ENCODE measurements at regions not wholly inside any gene's neighbourhood (a gene's known extent, or its start where the extent isn't known, plus 50 kb on each side); places are given as distances from the start of the nearest gene placed in this dataset.
"Not testable (repeated sequence)": the region's sequence is repeated elsewhere in the genome, so short reads cannot be mapped to it uniquely, and the experiment has no call there.

DNA sequence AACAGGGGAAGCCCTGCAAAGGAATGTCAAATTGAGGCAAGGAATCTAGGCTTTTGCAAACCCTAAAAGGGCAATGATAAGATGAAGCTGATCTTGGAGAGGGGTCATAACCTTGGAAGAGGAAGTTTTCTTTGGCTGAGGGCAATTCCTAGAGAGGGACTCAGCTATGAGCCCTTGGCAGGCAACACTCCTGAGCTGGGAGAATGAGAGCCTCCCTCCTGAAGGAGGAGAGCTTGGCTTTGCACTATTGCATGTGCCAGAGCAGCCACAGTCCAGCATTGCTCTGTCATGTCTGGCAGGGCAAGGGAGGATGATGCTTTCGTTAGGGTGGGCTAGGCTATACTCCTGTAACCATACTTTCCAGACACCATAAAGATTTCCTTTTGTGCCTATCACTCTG, 299.4 kb upstream of the NPSR1 start:
- H3K36me3 Mint-ChIP-seq (ENCODE audit: low read depth); POLR2A ChIA-PET; H3K27me3 Mint-ChIP-seq; CTCF ChIA-PET; H3K9me3 Mint-ChIP-seq; H3K27ac Mint-ChIP-seq; H3K4me1 Mint-ChIP-seq; DNase-seq; H3K4me3 Mint-ChIP-seq: not testable (repeated sequence)

DNA sequence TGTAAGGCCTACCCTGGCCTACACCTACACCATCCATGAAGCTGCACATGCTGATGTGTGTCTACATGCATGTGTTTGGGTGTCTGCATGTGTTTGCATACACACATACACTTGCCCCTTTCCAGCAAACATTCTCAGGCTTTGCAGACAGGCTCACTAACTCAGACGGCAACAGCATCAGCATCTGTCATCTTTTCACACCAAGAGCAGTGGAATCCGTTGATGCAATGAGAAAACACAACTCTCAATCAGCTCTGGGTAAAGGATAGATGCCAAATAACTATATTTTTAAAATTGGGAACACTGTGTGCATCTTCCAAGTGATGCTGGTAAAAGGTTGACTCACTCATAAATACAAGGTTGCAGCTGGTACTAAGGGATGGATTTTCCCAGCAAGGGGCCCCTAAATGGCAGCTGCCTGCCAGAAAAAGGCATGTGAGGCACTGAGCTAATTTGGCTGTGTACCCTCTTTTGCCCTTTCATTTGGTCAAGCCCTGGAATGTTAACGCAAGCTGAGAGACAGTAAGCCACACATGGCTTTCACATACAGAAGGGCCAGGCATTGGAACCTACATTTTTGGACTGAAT, 296.3 kb upstream of the NPSR1 start:
- no peak overlapping the region for H3K27ac Mint-ChIP-seq
- ChIA-PET CTCF (no interaction called here), POLR2A (no interaction called here)
- H3K36me3 Mint-ChIP-seq (ENCODE audit: low read depth) = no peaks in the 10 kb centered on the region
- no peaks in the 10 kb centered on the region for H3K27me3 Mint-ChIP-seq
- no peak overlapping the region for H3K4me3 Mint-ChIP-seq
- DNase-seq = no peak
- no peaks in the 10 kb centered on the region for H3K4me1 Mint-ChIP-seq
- H3K9me3 Mint-ChIP-seq = no peaks in the 10 kb centered on the region

GRCh38 chr7:34362621-34363020, 295.4 kb upstream of the NPSR1 start:
- H3K36me3 Mint-ChIP-seq (ENCODE audit: low read depth) = no peaks in the 10 kb centered on the region
- H3K27me3 Mint-ChIP-seq = no peaks in the 10 kb centered on the region
- no peak overlapping the region for H3K4me3 Mint-ChIP-seq
- no peaks in the 10 kb centered on the region for H3K9me3 Mint-ChIP-seq
- ChIA-PET CTCF (no interaction called here), POLR2A (no interaction called here)
- H3K4me1 Mint-ChIP-seq = no peaks in the 10 kb centered on the region
- no peak for DNase-seq
- H3K27ac Mint-ChIP-seq = no peak overlapping the region

GRCh38 chr7:34364130-34364529, 293.9 kb upstream of the NPSR1 start:
- H3K4me1 Mint-ChIP-seq = no peaks in the 10 kb centered on the region
- CTCF ChIA-PET = no interaction called here
- no peak overlapping the region for H3K4me3 Mint-ChIP-seq
- H3K27ac Mint-ChIP-seq = no peak overlapping the region
- POLR2A ChIA-PET = no interaction called here
- no peak for DNase-seq
- H3K36me3 Mint-ChIP-seq (ENCODE audit: low read depth) = no peaks in the 10 kb centered on the region
- no peaks in the 10 kb centered on the region for H3K9me3 Mint-ChIP-seq
- no peaks in the 10 kb centered on the region for H3K27me3 Mint-ChIP-seq

- H3K4me3 Mint-ChIP-seq = no peak overlapping the region
- no peaks in the 10 kb centered on the region for H3K36me3 Mint-ChIP-seq (ENCODE audit: low read depth)
- POLR2A ChIA-PET = no interaction called here
- H3K27ac Mint-ChIP-seq = no peak overlapping the region
- no peaks in the 10 kb centered on the region for H3K27me3 Mint-ChIP-seq
- H3K4me1 Mint-ChIP-seq = no peaks in the 10 kb centered on the region
- no peak for DNase-seq
- H3K9me3 Mint-ChIP-seq = no peaks in the 10 kb centered on the region
- CTCF ChIA-PET = no interaction called here
Observed at GRCh38 chr7:34365011-34365410, 293.0 kb upstream of the NPSR1 start.

GRCh38 chr7:34365611-34366010, 292.4 kb upstream of the NPSR1 start:
- Mint-ChIP-seq H3K27ac (no peak overlapping the region), H3K9me3 (no peaks in the 10 kb centered on the region), H3K4me3 (no peak overlapping the region), H3K36me3 (ENCODE audit: low read depth) (no peaks in the 10 kb centered on the region), H3K4me1 (no peaks in the 10 kb centered on the region), H3K27me3 (no peaks in the 10 kb centered on the region)
- CTCF ChIA-PET = no interaction called here
- no peak for DNase-seq
- POLR2A ChIA-PET = no interaction called here

- Mint-ChIP-seq H3K36me3 (ENCODE audit: low read depth) (no peaks in the 10 kb centered on the region), H3K4me1 (no peaks in the 10 kb centered on the region), H3K27me3 (no peaks in the 10 kb centered on the region), H3K9me3 (no peaks in the 10 kb centered on the region), H3K4me3 (no peak overlapping the region), H3K27ac (no peak overlapping the region)
- ChIA-PET POLR2A (no interaction called here), CTCF (no interaction called here)
- DNase-seq = no peak
Observed at GRCh38 chr7:34371922-34372321, 286.1 kb upstream of the NPSR1 start.

GRCh38 chr7:34373940-34374339, 284.1 kb upstream of the NPSR1 start:
- Mint-ChIP-seq H3K9me3 (no peaks in the 10 kb centered on the region), H3K4me3 (no peak overlapping the region)
- CTCF ChIA-PET = no interaction called here

GRCh38 chr7:34382166-34382893, 275.7 kb upstream of the NPSR1 start:
- Mint-ChIP-seq H3K4me3 (no peak overlapping the region), H3K27ac (no peak overlapping the region), H3K36me3 (ENCODE audit: low read depth) (no peaks in the 10 kb centered on the region), H3K27me3 (no peaks in the 10 kb centered on the region), H3K4me1 (no peaks in the 10 kb centered on the region), H3K9me3 (peaks cover 17% of the 10 kb centered on the region)
- no peak for DNase-seq
- ChIA-PET POLR2A (no interaction called here), CTCF (no interaction called here)

More at GRCh38 chr7:34373940-34374339, 284.1 kb upstream of the NPSR1 start:
- Mint-ChIP-seq H3K27me3 (no peaks in the 10 kb centered on the region), H3K4me1 (no peaks in the 10 kb centered on the region), H3K27ac (no peak overlapping the region), H3K36me3 (ENCODE audit: low read depth) (no peaks in the 10 kb centered on the region)
- POLR2A ChIA-PET = no interaction called here
- DNase-seq = no peak

- DNase-seq = no peak
- no peaks in the 10 kb centered on the region for H3K4me1 Mint-ChIP-seq
- ChIA-PET POLR2A (no interaction called here), CTCF (interaction anchor here (1.1 kb wide), 1 partner anchor 64 kb away, joined by 3 read pairs; no protein-coding TSS in a partner anchor)
- H3K4me3 Mint-ChIP-seq = no peak overlapping the region
- peaks cover 17% of the 10 kb centered on the region for H3K9me3 Mint-ChIP-seq
- H3K27me3 Mint-ChIP-seq = no peaks in the 10 kb centered on the region
- no peaks in the 10 kb centered on the region for H3K36me3 Mint-ChIP-seq (ENCODE audit: low read depth)
- H3K27ac Mint-ChIP-seq = no peak overlapping the region
Observed at GRCh38 chr7:34385384-34385783, 272.6 kb upstream of the NPSR1 start.

- Mint-ChIP-seq H3K4me3 (no peak overlapping the region), H3K27me3 (no peaks in the 10 kb centered on the region), H3K36me3 (ENCODE audit: low read depth) (no peaks in the 10 kb centered on the region), H3K4me1 (no peaks in the 10 kb centered on the region), H3K27ac (no peak overlapping the region), H3K9me3 (no peaks in the 10 kb centered on the region)
- CTCF ChIA-PET = no interaction called here
- DNase-seq = no peak
- POLR2A ChIA-PET = no interaction called here
Observed at GRCh38 chr7:34389332-34390078, 268.5 kb upstream of the NPSR1 start.

GRCh38 chr7:34390103-34390502, 267.9 kb upstream of the NPSR1 start:
- CTCF ChIA-PET = no interaction called here
- Mint-ChIP-seq H3K9me3 (no peaks in the 10 kb centered on the region), H3K36me3 (ENCODE audit: low read depth) (no peaks in the 10 kb centered on the region), H3K4me1 (no peaks in the 10 kb centered on the region), H3K27me3 (no peaks in the 10 kb centered on the region), H3K4me3 (no peak overlapping the region), H3K27ac (no peak overlapping the region)
- POLR2A ChIA-PET = no interaction called here
- no peak for DNase-seq

GRCh38 chr7:34392972-34393371, 265.0 kb upstream of the NPSR1 start:
- no peak overlapping the region for H3K27ac Mint-ChIP-seq
- POLR2A ChIA-PET = no interaction called here
- DNase-seq = no peak
- H3K4me3 Mint-ChIP-seq = no peak overlapping the region
- H3K4me1 Mint-ChIP-seq = no peaks in the 10 kb centered on the region
- no peaks in the 10 kb centered on the region for H3K27me3 Mint-ChIP-seq
- no peaks in the 10 kb centered on the region for H3K9me3 Mint-ChIP-seq
- CTCF ChIA-PET = no interaction called here
- no peaks in the 10 kb centered on the region for H3K36me3 Mint-ChIP-seq (ENCODE audit: low read depth)
